HG03565 (cell line): ENCODE measurements at regions not wholly inside any gene's neighbourhood (a gene's known extent, or its start where the extent isn't known, plus 50 kb on each side); places are given as distances from the start of the nearest gene placed in this dataset.
"Not testable (repeated sequence)": the region's sequence is repeated elsewhere in the genome, so short reads cannot be mapped to it uniquely, and the experiment has no call there.

Experiments
- ATAC-seq: cut with Tn5 transposase; IDR thresholded peaks from one replicate; pipeline ENCODE4 v1.9.1; 2021; ENCODE audit warnings: mild to moderate bottlenecking, moderate library complexity; ENCODE audit not compliant: unreplicated experiment

DNA sequence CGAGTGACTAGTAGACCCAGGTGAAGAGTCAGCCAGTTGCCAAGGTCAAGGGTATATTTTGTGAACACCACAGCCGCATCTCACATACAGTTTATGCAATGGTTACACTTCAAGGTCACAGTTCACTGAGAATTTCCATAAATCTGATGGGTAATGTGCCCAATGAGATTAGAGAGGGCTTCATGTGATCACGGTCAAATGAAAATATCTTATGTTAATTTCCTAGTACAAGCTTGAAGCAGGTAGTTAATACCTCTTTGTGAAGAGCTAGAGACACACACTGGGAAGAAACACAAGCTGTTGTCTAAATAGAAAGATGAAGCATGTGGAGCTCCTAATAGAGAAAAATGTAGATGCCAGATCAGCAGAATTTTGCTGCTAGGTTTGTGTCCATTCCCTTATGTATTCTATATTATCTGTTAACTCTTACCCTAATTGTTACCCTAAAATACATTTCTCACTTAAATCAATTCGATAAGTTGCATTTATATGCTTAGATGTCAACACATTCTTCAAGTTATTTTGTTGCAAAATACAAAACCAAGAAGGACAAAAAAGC, 136.0 kb downstream of the NR2F2 start:
- ATAC-seq, result no peak

- ATAC-seq, result no peak
These were observed 137.5 kb downstream of the NR2F2 start for GRCh38 chr15:96468036-96468435.

GRCh38 chr15:96470681-96471310, 140.3 kb downstream of the NR2F2 start:
- no peak for ATAC-seq

DNA sequence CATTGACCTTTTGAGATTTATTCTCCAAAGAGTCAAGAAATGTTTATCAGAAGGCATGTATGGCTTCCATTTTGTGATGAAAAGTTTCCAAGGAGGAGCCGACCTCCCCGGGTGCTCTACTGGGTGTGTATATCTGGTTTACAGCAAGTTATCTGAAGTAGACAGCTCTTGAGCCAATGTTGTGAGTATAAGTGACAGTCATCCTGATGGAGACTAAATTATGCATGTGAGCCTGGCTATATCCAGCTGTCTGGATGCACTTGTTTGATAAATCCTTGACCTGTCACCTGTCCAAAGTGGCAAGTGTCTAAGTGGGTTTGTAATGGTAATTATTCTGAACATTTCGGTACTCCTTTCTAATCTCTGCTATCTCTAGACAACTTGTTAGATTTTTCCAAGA, 142.2 kb downstream of the NR2F2 start:
- ATAC-seq, result no peak

GRCh38 chr15:96473556-96473955, 143.1 kb downstream of the NR2F2 start:
- no peak for ATAC-seq

- ATAC-seq, result no peak
These were observed 143.7 kb downstream of the NR2F2 start for GRCh38 chr15:96474231-96474664.

- no peak for ATAC-seq
These were observed 146.7 kb downstream of the NR2F2 start for GRCh38 chr15:96477227-96477626.

DNA sequence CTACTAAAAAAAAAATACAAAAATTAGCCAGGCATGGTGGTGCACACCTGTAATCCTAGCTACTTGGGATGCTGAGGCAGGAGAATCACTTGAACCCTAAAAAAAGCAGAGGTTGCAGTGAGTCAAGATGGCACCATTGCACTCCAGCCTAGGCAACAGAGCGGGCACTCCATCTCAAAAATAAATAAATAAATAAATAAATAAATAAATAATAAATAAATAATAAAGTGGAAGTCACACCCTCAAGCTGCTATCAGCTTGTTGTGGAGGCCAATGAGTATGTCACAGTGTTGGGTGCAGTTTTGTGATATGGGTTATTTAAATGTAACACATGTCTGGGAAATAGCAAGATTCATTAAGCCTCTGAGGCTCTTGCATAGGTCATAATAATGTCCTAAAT, 153.9 kb downstream of the NR2F2 start:
- not testable (repeated sequence) for ATAC-seq

DNA sequence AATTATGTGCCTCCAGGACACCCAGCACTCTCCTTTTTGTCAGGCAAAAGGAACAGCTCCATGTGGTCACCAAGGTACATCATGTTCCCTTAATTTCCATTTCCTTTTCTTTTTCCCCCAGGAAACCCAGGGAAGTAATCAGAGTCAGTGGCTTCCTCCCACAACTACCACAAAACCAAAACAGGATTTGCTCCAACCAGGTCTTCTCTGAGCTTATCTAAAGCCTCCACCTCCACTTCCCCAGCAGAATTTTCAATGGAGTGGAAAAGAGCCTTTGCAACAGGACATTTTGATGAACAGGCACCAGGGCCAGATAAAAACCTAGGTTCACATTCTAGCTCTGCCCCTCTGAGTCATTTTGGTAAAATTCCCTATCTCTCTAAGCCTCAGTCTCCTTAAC, 154.3 kb downstream of the NR2F2 start:
- ATAC-seq, result no peak

GRCh38 chr15:96487245-96487644, 156.7 kb downstream of the NR2F2 start:
- no peak for ATAC-seq

DNA sequence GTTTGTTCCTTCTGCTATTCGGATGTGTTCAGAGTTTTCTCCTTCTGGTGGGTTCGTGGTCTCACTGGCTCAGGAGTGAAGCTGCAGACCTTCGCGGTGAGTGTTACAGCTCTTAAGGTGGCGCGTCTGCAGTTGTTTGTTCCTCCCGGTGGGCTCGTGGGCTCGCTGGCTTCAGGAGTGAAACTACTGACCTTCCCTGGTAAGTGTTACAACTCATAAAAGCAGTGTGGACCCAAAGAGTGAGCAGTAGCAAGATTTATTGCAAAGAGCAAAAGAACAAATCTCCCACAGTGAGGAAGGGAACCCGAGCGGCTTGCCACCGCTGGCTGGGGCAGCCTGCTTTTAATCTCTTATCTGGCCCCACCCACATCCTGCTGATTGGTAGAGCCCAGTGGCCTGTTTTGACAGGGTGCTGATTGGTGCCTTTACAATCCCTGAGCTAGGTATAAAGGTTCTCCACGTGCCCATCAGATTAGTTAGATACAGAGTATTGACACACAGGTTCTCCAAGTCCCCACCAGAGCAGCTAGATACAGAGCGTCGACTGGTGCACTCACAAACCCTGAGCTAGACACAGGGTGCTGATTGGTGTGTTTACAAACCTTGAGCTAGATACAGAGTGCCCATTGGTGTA, 160.7 kb downstream of the NR2F2 start:
- ATAC-seq, result not testable (repeated sequence)

DNA sequence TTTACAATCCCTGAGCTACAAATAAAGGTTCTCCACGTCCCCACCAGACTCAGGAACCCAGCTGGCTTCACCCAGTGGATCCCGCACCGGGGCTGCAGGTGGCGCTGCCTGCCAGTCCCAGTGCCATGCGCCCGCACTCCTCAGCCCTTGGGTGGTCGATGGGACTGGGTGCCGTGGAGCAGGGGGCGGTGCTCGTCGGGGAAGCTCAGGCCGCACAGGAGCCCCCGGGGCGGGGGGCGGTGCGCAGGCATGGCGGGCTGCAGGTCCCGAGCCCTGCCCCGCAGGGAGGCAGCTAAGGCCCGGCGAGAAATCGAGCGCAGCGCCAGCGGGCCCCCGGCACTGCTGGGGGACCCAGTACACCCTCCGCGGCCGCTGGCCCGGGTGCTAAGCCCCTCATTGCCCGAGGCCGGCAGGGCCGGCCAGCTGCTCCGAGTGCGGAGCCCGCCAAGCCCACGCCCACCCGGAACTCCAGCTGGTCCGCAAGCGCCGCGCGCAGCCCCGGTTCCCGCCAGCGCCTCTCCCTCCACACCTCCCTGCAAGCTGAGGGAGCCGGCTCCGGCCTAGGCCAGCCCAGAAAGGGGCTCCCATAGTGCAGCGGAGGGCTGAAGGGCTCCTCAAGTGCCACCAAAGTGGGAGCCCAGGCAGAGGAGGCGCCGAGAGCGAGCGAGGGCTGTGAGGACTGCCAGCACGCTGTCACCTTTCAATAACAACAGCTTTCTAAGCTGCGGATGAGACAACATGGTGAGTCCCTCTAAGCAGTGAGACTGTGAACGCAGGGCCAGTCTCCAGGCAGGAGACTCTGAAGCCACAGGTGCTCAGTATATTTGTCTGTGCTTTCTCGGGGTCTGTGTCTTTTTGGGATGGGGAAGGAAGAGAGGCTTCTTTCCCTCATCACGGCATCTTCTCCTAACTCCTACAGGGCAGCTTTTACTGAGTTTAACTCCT, 161.5 kb downstream of the NR2F2 start:
- not testable (repeated sequence) for ATAC-seq

DNA sequence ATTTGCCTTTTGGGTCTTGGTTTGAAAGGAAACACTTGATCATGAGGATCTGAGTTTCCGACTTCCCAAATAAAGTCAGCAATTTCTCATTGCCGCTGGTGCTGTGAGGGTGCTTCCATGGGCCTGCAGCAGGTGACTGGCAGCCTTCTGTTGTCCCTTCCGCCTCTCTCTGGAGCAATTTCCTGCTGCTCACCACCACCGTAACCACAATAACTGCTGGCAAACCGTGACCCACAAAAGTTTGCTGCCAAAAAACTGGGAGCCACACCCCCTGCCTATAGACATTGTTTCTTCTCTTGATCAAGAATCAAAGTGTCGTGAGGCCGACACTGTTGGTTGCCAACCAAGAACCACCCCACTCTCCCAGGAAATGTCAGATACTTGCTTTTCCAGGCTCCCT, 164.0 kb downstream of the NR2F2 start:
- ATAC-seq, result no peak

- no peak for ATAC-seq
These were observed 164.9 kb downstream of the NR2F2 start for GRCh38 chr15:96495386-96495785.

- no peak for ATAC-seq
These were observed 167.5 kb downstream of the NR2F2 start for GRCh38 chr15:96497951-96498350.

DNA sequence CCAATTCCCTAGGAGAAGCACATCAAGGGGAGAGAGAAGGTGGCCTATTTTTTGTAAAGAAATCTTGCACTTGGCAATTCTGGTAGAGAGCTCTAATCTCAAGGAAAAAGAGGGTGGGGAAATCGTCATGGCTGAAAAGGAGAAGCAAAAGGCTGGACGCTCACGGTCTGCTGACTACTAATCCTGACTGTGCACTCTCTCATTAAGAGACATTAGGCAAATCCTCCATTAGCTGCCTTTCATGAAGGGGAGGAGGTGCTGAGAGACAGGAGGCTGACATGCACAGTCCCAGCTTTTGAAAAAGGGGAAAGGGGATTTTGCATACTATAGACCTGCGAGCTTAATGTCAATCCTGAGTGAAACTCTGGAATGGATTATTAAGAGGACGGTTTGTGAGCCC, 170.0 kb downstream of the NR2F2 start:
- no peak for ATAC-seq

DNA sequence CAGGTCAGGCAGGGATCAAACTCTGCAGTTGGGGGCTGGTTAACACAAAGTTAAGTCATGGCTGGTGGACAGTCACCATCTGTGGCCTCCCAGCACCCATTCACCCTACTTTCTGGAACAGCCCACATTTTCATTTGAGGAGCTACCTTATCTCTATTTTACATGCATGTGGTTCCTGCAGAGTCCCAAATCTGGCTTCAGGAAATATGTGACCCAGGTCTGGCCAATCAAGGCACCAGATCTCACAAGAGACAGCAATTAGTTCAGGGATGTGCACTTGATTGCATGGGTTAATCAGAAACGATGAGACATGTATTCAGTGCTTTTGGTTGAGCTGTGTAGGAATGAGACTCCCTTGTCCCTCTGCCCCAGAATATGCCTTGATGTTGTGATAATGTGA, 170.9 kb downstream of the NR2F2 start:
- ATAC-seq, result no peak

DNA sequence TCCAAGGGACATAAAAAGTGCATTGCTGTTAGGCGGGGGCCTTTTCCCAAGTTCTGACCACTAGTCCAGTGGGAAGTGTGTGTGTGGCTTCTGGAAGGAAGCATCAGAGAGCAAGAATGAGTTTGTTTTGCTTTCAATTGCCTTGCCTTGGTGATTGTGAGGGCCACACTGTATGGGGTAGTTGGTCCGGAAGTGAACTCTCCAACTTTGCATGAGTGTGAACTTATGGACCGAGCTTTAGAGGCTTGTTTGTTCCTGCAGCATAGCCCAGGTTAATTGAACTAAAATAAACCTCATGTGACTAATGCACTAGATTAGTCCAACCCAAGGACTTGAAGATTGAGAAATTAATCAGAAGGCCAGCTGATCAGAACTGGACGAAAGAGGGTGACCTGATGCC, 171.7 kb downstream of the NR2F2 start:
- ATAC-seq, result no peak

DNA sequence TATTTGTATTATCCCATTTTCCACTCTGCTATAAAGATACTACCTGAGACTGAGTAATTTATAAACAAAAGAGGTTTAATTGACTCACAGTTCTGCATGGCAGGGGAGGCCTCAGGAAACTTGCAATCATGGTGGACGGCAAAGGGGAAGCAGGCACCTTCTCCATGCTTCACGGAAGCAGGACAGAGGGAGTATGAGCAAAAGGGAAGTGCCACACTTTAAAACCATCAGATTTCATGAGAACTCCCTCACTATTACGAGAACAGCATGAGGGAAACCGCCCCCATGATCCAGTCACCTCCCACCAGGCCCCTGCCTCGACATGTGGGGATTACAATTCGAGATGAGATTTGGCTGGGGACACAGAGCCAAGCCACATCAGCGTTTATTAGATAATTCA, 172.8 kb downstream of the NR2F2 start:
- ATAC-seq, result no peak

- ATAC-seq, result no peak
These were observed 173.9 kb downstream of the NR2F2 start for GRCh38 chr15:96504371-96504770.

DNA sequence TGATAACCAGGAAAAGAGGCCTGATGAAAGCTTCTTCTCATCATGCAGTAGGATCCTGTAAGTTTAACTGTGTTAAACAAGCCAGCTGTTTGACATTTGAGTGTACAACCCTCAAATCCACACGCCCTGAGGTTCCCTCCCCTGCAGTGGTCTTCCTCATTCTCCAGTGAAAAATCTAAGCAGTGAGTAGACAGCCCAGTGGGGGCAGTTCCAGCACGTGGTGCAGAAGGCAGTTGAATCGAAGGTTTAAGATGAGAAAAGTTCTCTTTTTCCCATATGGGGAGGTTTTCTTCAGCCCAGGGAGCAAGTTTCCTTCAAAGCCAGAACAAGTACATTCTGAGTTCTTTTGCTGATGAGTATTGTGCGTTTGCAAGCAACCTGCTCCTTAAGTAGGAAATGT, 174.5 kb downstream of the NR2F2 start:
- no peak for ATAC-seq
